RPMI8226 (cell line): ENCODE measurements at regions not wholly inside any gene's neighbourhood (a gene's known extent, or its start where the extent isn't known, plus 50 kb on each side); places are given as distances from the start of the nearest gene placed in this dataset.
"Not testable (repeated sequence)": the region's sequence is repeated elsewhere in the genome, so short reads cannot be mapped to it uniquely, and the experiment has no call there.

Experiments
- DNase-seq: peaks from one replicate; pipeline ENCODE4 v3.0.0-alpha.2; 2015

GRCh38 chr3:82236257-82236656 lies 474.8 kb upstream of the GBE1 start:
- DNase-seq: peak; percentile 23

GRCh38 chr3:82229397-82229796 lies 468.0 kb upstream of the GBE1 start:
- no peak for DNase-seq

- no peak for DNase-seq
Observed at GRCh38 chr3:82224661-82225060, 463.2 kb upstream of the GBE1 start.

GRCh38 chr3:82222401-82222800 lies 461.0 kb upstream of the GBE1 start:
- DNase-seq: no peak

- no peak for DNase-seq
Observed at GRCh38 chr3:82217571-82217970, 456.1 kb upstream of the GBE1 start.

- no peak for DNase-seq
Observed at GRCh38 chr3:82208002-82208710, 446.7 kb upstream of the GBE1 start.

GRCh38 chr3:82202269-82202668 lies 440.8 kb upstream of the GBE1 start:
- no peak for DNase-seq

- no peak for DNase-seq
Observed at GRCh38 chr3:82201316-82201715, 439.9 kb upstream of the GBE1 start.

GRCh38 chr3:82198009-82198408 lies 436.6 kb upstream of the GBE1 start:
- DNase-seq: no peak

- peak; percentile 24 for DNase-seq
Observed at GRCh38 chr3:82196645-82197044, 435.2 kb upstream of the GBE1 start.

GRCh38 chr3:82194870-82195269 lies 433.4 kb upstream of the GBE1 start:
- no peak for DNase-seq

GRCh38 chr3:82186017-82186416 lies 424.6 kb upstream of the GBE1 start:
- DNase-seq: no peak

GRCh38 chr3:82179291-82179690 lies 417.8 kb upstream of the GBE1 start:
- DNase-seq: no peak

- DNase-seq: no peak
Observed at GRCh38 chr3:82178291-82178690, 416.8 kb upstream of the GBE1 start.

GRCh38 chr3:82177774-82178173 lies 416.3 kb upstream of the GBE1 start:
- DNase-seq: no peak

GRCh38 chr3:82165266-82165665 lies 403.8 kb upstream of the GBE1 start:
- DNase-seq: no peak

- peak; percentile 10 for DNase-seq
Observed at GRCh38 chr3:82163907-82164520, 402.6 kb upstream of the GBE1 start.

GRCh38 chr3:82157952-82158351 lies 396.5 kb upstream of the GBE1 start:
- DNase-seq: no peak

- DNase-seq: not testable (repeated sequence)
Observed at GRCh38 chr3:82153892-82154291, 392.4 kb upstream of the GBE1 start.

- no peak for DNase-seq
Observed at GRCh38 chr3:82145742-82146141, 384.3 kb upstream of the GBE1 start.

- DNase-seq: no peak
Observed at GRCh38 chr3:82144811-82145210, 383.4 kb upstream of the GBE1 start.

- DNase-seq: no peak
Observed at GRCh38 chr3:82143661-82144412, 382.4 kb upstream of the GBE1 start.

- DNase-seq: no peak
Observed at GRCh38 chr3:82141592-82141991, 380.1 kb upstream of the GBE1 start.

- DNase-seq: no peak
Observed at GRCh38 chr3:82137861-82138260, 376.4 kb upstream of the GBE1 start.
